Large intestine (tissue), 3 donors: ENCODE measurements at regions not wholly inside any gene's neighbourhood (a gene's known extent, or its start where the extent isn't known, plus 50 kb on each side); places are given as distances from the start of the nearest gene placed in this dataset.
"Not testable (repeated sequence)": the region's sequence is repeated elsewhere in the genome, so short reads cannot be mapped to it uniquely, and the experiment has no call there.

Experiments used
- DNase-seq, 2 donors: peaks; one replicate each; pipeline versions ENCODE4 v3.0.0 to v3.0.0-alpha.2; 2013
- H3K27ac ChIP-seq: one replicate; pipeline ENCODE4 v1.5.1; 2013; ENCODE audit warnings: low read length
- H3K27me3 ChIP-seq: 2 replicates; pipeline ENCODE4 v1.6.1; 2013; ENCODE audit warnings: low read length; ENCODE audit not compliant: control insufficient read depth, insufficient read depth
- H3K36me3 ChIP-seq: 2 replicates; pipeline ENCODE4 v1.6.1; 2013; ENCODE audit warnings: low read length; ENCODE audit not compliant: control insufficient read depth, insufficient read depth
- H3K4me1 ChIP-seq: one replicate; pipeline ENCODE4 v1.6.1; 2013; ENCODE audit warnings: low read length; ENCODE audit not compliant: control insufficient read depth, insufficient read depth
- H3K4me3 ChIP-seq: one replicate; pipeline ENCODE4 v1.5.1; 2013; ENCODE audit warnings: low read length
- H3K9me3 ChIP-seq: one replicate; pipeline ENCODE4 v1.6.1; 2013; ENCODE audit warnings: mild to moderate bottlenecking, low read depth, low read length, moderate library complexity; ENCODE audit not compliant: control insufficient read depth
- WGBS: methylation state at CpG from one replicate; pipeline ENCODE4 v1.1.5; 2013; ENCODE audit warnings: low lambda C conversion rate; ENCODE audit not compliant: insufficient coverage; 5-methylcytosine and 5-hydroxymethylcytosine counted together

DNA sequence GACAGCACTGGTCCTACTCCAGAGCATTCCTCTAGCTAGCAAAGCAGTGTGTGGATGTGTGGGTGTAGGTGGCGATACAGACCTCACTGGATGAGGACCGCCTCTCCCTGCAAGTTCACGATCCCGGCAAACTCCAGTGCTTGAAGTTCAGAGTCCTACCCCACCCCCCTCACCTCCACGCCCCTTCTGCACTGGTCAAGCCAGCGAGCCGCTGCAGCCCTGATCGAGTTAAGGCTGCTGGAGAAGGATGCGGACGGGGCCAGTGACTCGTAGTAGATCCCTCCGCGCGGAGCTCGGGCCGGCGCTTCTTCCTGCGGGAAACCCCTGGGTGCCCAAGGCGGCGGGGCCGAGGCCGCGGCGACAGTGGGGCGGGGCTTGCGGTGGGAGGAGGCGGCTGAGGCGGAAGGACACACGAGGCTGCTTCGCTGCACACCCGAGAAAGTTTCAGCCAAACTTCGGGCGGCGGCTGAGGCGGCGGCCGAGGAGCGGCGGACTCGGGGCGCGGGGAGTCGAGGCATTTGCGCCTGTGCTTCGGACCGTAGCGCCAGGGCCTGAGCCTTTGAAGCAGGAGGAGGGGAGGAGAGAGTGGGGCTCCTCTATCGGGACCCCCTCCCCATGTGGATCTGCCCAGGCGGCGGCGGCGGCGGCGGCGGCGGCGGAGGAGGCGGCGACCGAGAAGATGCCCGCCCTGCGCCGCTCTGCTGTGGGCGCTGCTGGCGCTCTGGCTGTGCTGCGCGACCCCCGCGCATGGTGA, 84.5 kb upstream of the NBPF19 start:
- not testable (repeated sequence) for H3K27ac ChIP-seq, H3K36me3 ChIP-seq, H3K4me1 ChIP-seq, H3K9me3 ChIP-seq, H3K27me3 ChIP-seq
- no CpG with 5 or more reads among the region's 69 CpGs for WGBS
- H3K4me3 ChIP-seq: peak overlapping the region; percentile 39
- DNase-seq: peak; percentile 21 to 87

GRCh38 chr1:149390931-149391330, 83.9 kb upstream of the NBPF19 start:
- not testable (repeated sequence) for DNase-seq, H3K4me1 ChIP-seq, H3K4me3 ChIP-seq, H3K27me3 ChIP-seq, H3K27ac ChIP-seq, H3K36me3 ChIP-seq, H3K9me3 ChIP-seq
- no CpG with 5 or more reads among the region's 43 CpGs for WGBS

DNA sequence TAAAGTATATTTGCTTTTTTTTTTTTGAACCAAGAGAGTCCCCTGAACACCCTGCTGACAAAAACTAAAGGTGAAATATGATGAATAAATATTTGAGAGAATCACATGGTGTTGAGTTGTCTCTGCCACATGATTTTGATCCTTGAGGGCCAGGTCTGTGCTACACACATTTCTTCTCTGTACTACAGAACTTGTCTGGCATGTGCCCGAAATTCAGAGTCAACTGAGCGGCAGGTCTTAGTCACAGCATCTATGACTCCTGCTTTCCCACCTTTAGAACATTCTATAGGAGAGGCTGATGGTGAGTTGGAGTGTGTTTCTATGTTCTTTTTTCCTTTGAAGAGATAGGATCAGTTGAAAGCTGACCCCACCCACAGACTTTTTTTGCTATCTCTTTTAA, 79.0 kb upstream of the NBPF19 start:
- not testable (repeated sequence) for H3K27me3 ChIP-seq, H3K4me3 ChIP-seq, H3K27ac ChIP-seq, H3K36me3 ChIP-seq, H3K9me3 ChIP-seq, H3K4me1 ChIP-seq, DNase-seq
- WGBS: no CpG with 5 or more reads among the region's 2 CpGs

- not testable (repeated sequence) for H3K36me3 ChIP-seq, H3K27ac ChIP-seq, H3K9me3 ChIP-seq, H3K4me3 ChIP-seq, H3K4me1 ChIP-seq, DNase-seq, H3K27me3 ChIP-seq
- WGBS: no CpG with 5 or more reads among the region's 6 CpGs
Observed at GRCh38 chr1:149398527-149398926, 76.3 kb upstream of the NBPF19 start.

DNA sequence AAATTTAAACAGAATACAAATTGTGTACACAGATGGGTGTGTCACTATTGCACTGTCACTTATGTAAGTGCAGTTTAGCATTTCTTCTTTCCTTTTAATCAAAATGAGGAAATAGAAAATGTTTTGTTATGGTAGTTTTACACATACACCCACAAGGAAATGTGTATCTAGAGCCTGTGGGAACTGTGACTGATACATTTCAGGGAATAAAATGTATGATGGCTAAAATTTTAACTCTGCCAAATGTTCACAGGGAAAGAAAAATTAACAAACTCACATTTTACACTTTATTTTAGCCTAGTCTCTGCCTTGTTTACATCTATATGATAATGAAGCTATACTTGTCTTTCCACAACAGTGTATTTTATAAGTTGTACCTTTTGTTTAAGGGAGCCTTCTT, 66.4 kb upstream of the NBPF19 start:
- not testable (repeated sequence) for DNase-seq, H3K27ac ChIP-seq, H3K27me3 ChIP-seq

DNA sequence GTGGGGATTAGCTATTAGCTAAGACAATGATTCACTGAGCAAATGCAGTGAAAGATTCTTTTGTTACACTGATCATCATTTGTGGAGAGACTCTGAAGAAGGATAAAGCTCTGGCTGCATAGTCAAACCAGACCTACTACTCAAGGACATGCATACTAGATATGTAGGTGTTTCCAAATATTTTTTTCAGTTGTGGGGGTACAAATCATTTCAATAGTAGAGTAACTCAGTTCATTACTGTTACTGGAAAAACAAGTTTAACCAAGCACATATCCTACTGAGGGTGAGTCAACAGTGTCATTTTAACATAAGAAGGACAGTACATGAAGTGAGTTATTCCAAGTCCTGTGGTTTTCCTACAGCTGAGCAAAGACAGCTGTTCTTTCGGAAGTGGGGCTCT, 59.5 kb upstream of the NBPF19 start:
- H3K27me3 ChIP-seq, H3K4me3 ChIP-seq, H3K27ac ChIP-seq, DNase-seq, H3K4me1 ChIP-seq, H3K36me3 ChIP-seq, H3K9me3 ChIP-seq: not testable (repeated sequence)
- no CpG with 5 or more reads among the region's 1 CpG for WGBS

More for the DNA sequence above, 66.4 kb upstream of the NBPF19 start:
- H3K4me3 ChIP-seq, H3K9me3 ChIP-seq, H3K4me1 ChIP-seq, H3K36me3 ChIP-seq: not testable (repeated sequence)

GRCh38 chr1:149418782-149419181, 56.1 kb upstream of the NBPF19 start:
- H3K9me3 ChIP-seq, H3K4me3 ChIP-seq, H3K36me3 ChIP-seq, H3K27ac ChIP-seq, H3K4me1 ChIP-seq, DNase-seq, H3K27me3 ChIP-seq: not testable (repeated sequence)
- WGBS: 94% methylated on average over 3 of the region's 3 CpGs

- WGBS: no CpG with 5 or more reads among the region's 5 CpGs
- not testable (repeated sequence) for H3K4me3 ChIP-seq, H3K9me3 ChIP-seq, DNase-seq, H3K27me3 ChIP-seq, H3K27ac ChIP-seq, H3K36me3 ChIP-seq, H3K4me1 ChIP-seq
Observed at GRCh38 chr1:149423122-149423521, 51.7 kb upstream of the NBPF19 start.
